GM12878 (cell line): ENCODE measurements at regions not wholly inside any gene's neighbourhood (a gene's known extent, or its start where the extent isn't known, plus 50 kb on each side); places are given as distances from the start of the nearest gene placed in this dataset.

ENCODE experiments used
- ATAC-seq: fragments of 200-7000 bp; cut with Tn5 transposase; 3 replicates; pipeline ENCODE4 v1.9.1; 2020; ENCODE audit warnings: mild to moderate bottlenecking, moderate library complexity
- BruUV-seq: library from RNA; stranded (reverse); fragments of 400-500 nt; replicated peaks from 2 replicates; lab custom pipeline; 2021; lab: Mats Ljungman, UMichigan
- CTCF ChIA-PET: fragments of 300-600 bp; sonication (Branson Sonifier 250); formaldehyde crosslinking; extraction: SDS; loops from one replicate; lab custom pipeline; 2021; ENCODE audit warnings: inconsistent platforms; lab: Yijun Ruan, JAX
- POLR2A ChIA-PET: fragments of 350-600 bp; formaldehyde crosslinking; extraction: SDS; loops from one replicate; lab custom pipeline; 2021; ENCODE audit warnings: inconsistent platforms; lab: Charles Lee
- RAD21 ChIA-PET: fragments of 300-600 bp; sonication (Branson Sonifier 250); formaldehyde crosslinking; loops from one replicate; lab custom pipeline; 2023; ENCODE audit warnings: antibody characterized with exemption; ENCODE audit not compliant: unreplicated experiment; lab: Charles Lee
- SMC1A ChIA-PET: fragments of 300-600 bp; sonication (Branson Sonifier 250); formaldehyde crosslinking; loops from one replicate; lab custom pipeline; 2023; ENCODE audit not compliant: unreplicated experiment, uncharacterized antibody; lab: Charles Lee
- DNase-seq: peaks from one replicate; pipeline ENCODE4 v3.0.0-alpha.2; 2011; ENCODE audit warnings: low read depth, low spot score
- FAIRE-seq: peaks from 3 replicates; lab custom pipeline; 2011; peaks lifted over from hg19 to GRCh38; lab: Jason Lieb, UNC
- H2AFZ ChIP-seq: 2 replicates; pipeline ENCODE4 v1.6.0; 2011; ENCODE audit warnings: low read depth, low read length, control low read depth; ENCODE audit not compliant: control insufficient read depth
- H3K27ac ChIP-seq: 2 replicates; pipeline ENCODE4 v1.5.1; 2011; ENCODE audit warnings: control low read depth; ENCODE audit not compliant: control insufficient read depth, insufficient read depth
- H3K27me3 ChIP-seq, 2 experiments: replicated peaks in 1 of 2; 2 replicates each; pipeline versions ENCODE4 v1.6.0 to v1.6.1; 2011; ENCODE audit warnings: low read length in 1 of 2; ENCODE audit not compliant: control insufficient read depth in 2 of 2, insufficient read depth in 2 of 2
- H3K36me3 ChIP-seq, 2 experiments: 2 replicates each; pipeline ENCODE4 v1.5.1; 2011; ENCODE audit warnings: low read length in 1 of 2; ENCODE audit not compliant: control insufficient read depth in 2 of 2, insufficient read depth in 2 of 2
- H3K4me1 ChIP-seq: 2 replicates; pipeline ENCODE4 v1.6.1; 2011; ENCODE audit warnings: mild to moderate bottlenecking, low read length, moderate library complexity, mixed read lengths; ENCODE audit not compliant: control insufficient read depth, insufficient read depth
- H3K4me2 ChIP-seq: 2 replicates; pipeline ENCODE4 v1.6.0; 2011; ENCODE audit warnings: control low read depth; ENCODE audit not compliant: control insufficient read depth, insufficient read depth
- H3K4me3 ChIP-seq: fragments of 200-600 bp; sonication (generic); 2 replicates; pipeline ENCODE4 v1.5.1; 2016
- H3K79me2 ChIP-seq: 2 replicates; pipeline ENCODE4 v1.6.0; 2011; ENCODE audit warnings: low read length; ENCODE audit not compliant: control insufficient read depth, insufficient read depth
- H3K9ac ChIP-seq: 2 replicates; pipeline ENCODE4 v1.8.0; 2011; ENCODE audit warnings: low read length, control low read depth, mixed read lengths; ENCODE audit not compliant: control insufficient read depth, insufficient read depth
- H3K9me3 ChIP-seq: replicated peaks from 3 replicates; pipeline ENCODE4 v1.5.1; 2011; ENCODE audit warnings: mild to moderate bottlenecking, low read length; ENCODE audit not compliant: control insufficient read depth, insufficient read depth
- H4K20me1 ChIP-seq: 2 replicates; pipeline ENCODE4 v1.6.0; 2011; ENCODE audit not compliant: control insufficient read depth, insufficient read depth
- BACH1 ChIP-seq: fragments of 450-650 bp; IDR thresholded peaks from 2 replicates; pipeline ENCODE4 v1.6.1; 2017; ENCODE audit warnings: mild to moderate bottlenecking, borderline replicate concordance
- IKZF2 ChIP-seq, 2 experiments: fragments of 450-650 bp; IDR thresholded peaks; 2 replicates each; pipeline ENCODE4 v1.6.1; 2017; ENCODE audit warnings: mild to moderate bottlenecking in 2 of 2, moderate library complexity in 2 of 2
- IRF4 ChIP-seq: IDR thresholded peaks from 2 replicates; pipeline ENCODE4 v1.6.1; 2011; ENCODE audit warnings: low read depth, low read length
- KDM1A ChIP-seq: fragments of 200-600 bp; sonication (generic); IDR thresholded peaks from 2 replicates; pipeline ENCODE4 v1.6.1; 2016; ENCODE audit warnings: borderline replicate concordance
- KLF5 ChIP-seq: fragments of 450-650 bp; IDR thresholded peaks from 2 replicates; pipeline ENCODE4 v1.6.1; 2014; ENCODE audit warnings: mild to moderate bottlenecking; ENCODE audit not compliant: partially characterized antibody
- MEF2B ChIP-seq: fragments of 450-650 bp; IDR thresholded peaks from 2 replicates; pipeline ENCODE4 v1.6.1; 2018; ENCODE audit warnings: mild to moderate bottlenecking, moderate library complexity; ENCODE audit not compliant: partially characterized antibody, poor library complexity, severe bottlenecking
- SREBF1 ChIP-seq: IDR thresholded peaks from 2 replicates; pipeline ENCODE4 v1.6.1; 2012; ENCODE audit warnings: mild to moderate bottlenecking, low read length
- STAT1 ChIP-seq: fragments of 450-650 bp; conservative IDR thresholded peaks from 2 replicates; pipeline ENCODE4 v1.6.1; 2014; ENCODE audit warnings: antibody characterized with exemption, mild to moderate bottlenecking
- TCF7 ChIP-seq: IDR thresholded peaks from 2 replicates; pipeline ENCODE4 v1.6.1; 2014; ENCODE audit warnings: antibody characterized with exemption, borderline replicate concordance
- USF2 ChIP-seq: IDR thresholded peaks from 2 replicates; pipeline ENCODE4 v1.6.1; 2011; ENCODE audit warnings: low read depth, low read length, improper control_type of control experiment, borderline replicate concordance
- YBX1 ChIP-seq: fragments of 450-650 bp; IDR thresholded peaks from 2 replicates; pipeline ENCODE4 v1.6.1; 2016; ENCODE audit warnings: antibody characterized with exemption
- YY1 ChIP-seq: IDR thresholded peaks from 2 replicates; pipeline ENCODE4 v1.6.1; 2011; ENCODE audit warnings: low read depth, mild to moderate bottlenecking, low read length
- ZBTB33 ChIP-seq: fragments of 450-650 bp; IDR thresholded peaks from 2 replicates; pipeline ENCODE4 v1.6.1; 2017; ENCODE audit warnings: mild to moderate bottlenecking
- ZNF217 ChIP-seq: fragments of 450-650 bp; IDR thresholded peaks from 2 replicates; pipeline ENCODE4 v1.6.1; 2017; ENCODE audit warnings: antibody characterized with exemption, mild to moderate bottlenecking
- WGBS: methylation state at CpG from one replicate; pipeline ENCODE4 v1.1.6; 2016; ENCODE audit warnings: low lambda C conversion rate; ENCODE audit not compliant: insufficient replicate concordance, insufficient coverage; ENCODE audit errors: missing lambda C conversion rate; 5-methylcytosine and 5-hydroxymethylcytosine counted together
- in situ Hi-C: fragments of 300-500 bp; cut with MboI; formaldehyde crosslinking; loops from 9 replicates; pipeline ENCODE4 v1.14.3; 2018; ENCODE audit warnings: mixed read lengths
- intact Hi-C: fragments of 100-400 bp; cut with micrococcal nuclease; formaldehyde crosslinking; loops from one replicate; pipeline ENCODE4 v1.14.2; 2022; ENCODE audit not compliant: unreplicated experiment

GRCh38 chr7:152987656-152988055, 228.1 kb downstream of the ACTR3B start (continued):
- TF ChIP-seq KLF5 (no peak), SREBF1 (no peak), STAT1 (no peak), USF2 (no peak)

DNA sequence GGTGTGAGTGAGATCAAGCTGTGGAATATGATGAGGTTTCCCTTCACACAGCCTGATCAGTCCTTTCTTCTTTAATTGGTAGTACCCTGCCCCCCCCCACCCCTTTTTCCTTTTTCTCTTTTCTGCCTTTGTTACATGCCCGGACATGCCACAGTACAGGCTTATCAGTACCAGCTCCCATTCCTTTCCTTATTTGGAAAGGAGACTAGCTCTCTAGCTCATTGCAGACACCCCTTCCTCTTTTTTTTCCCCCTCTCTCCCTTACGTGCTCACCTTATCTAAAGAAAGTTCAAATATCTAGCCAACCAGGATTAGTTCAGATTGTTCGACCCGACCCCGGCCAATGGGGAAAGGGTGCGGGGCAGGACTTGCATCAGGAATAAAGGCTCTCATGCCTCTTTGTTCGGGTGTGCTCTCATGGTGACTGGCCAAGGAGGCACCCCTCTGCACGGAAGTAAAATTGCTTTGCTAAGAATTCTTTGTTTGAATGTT, 230.4 kb downstream of the ACTR3B start:
- no TSS peak for BruUV-seq
- Histone ChIP-seq H2AFZ (no peak overlapping the region), H3K9me3 (no peaks in the 10 kb centered on the region; the same call in 2 of the 3 replicates), H3K9ac (no peak overlapping the region), H3K4me3 (no peak overlapping the region), H4K20me1 (no peaks in the 10 kb centered on the region), H3K4me2 (no peak overlapping the region), H3K27ac (no peak overlapping the region), H3K27me3 (no peaks in the 10 kb centered on the region), H3K4me1 (no peaks in the 10 kb centered on the region), H3K79me2 (no peaks in the 10 kb centered on the region), H3K36me3 (no peaks in the 10 kb centered on the region)
- ChIA-PET POLR2A (no interaction called here), RAD21 (no interaction called here), SMC1A (no interaction called here), CTCF (no interaction called here)
- in situ Hi-C loops (no loop called here), intact Hi-C loops (no loop called here)
- DNase-seq, result no peak
- WGBS, result 25% methylated on average over 8 of the region's 8 CpGs
- TF ChIP-seq IRF4 (no peak), BACH1 (no peak), KDM1A (no peak), YY1 (no peak), MEF2B (no peak), TCF7 (no peak), ZBTB33 (no peak), ZNF217 (no peak), IKZF2 (IDR thresholded peaks at IDR 0.05) (no peak), YBX1 (no peak)
- no peak for ATAC-seq
- no peak for FAIRE-seq
